GM13977 (cell line): ENCODE measurements at regions not wholly inside any gene's neighbourhood (a gene's known extent, or its start where the extent isn't known, plus 50 kb on each side); places are given as distances from the start of the nearest gene placed in this dataset.
"Not testable (repeated sequence)": the region's sequence is repeated elsewhere in the genome, so short reads cannot be mapped to it uniquely, and the experiment has no call there.

Experiments
- DNase-seq: peaks from one replicate; pipeline ENCODE4 v3.0.0; 2012; ENCODE audit warnings: low spot score
- CTCF ChIP-seq: IDR thresholded peaks from 2 replicates; pipeline ENCODE4 v1.5.1; 2012; ENCODE audit warnings: mild to moderate bottlenecking, control low read depth; ENCODE audit not compliant: insufficient read depth; ENCODE audit errors: extremely low read depth, missing control alignments
- in situ Hi-C: fragments of 300-500 bp; cut with MboI; formaldehyde crosslinking; loops from one replicate; pipeline ENCODE4 v1.12.0; 2022; ENCODE audit warnings: low sequenced_read_pairs, low pct_unique_long_range_greater_than_20kb, mixed read lengths, inconsistent platforms; ENCODE audit not compliant: unreplicated experiment

DNA sequence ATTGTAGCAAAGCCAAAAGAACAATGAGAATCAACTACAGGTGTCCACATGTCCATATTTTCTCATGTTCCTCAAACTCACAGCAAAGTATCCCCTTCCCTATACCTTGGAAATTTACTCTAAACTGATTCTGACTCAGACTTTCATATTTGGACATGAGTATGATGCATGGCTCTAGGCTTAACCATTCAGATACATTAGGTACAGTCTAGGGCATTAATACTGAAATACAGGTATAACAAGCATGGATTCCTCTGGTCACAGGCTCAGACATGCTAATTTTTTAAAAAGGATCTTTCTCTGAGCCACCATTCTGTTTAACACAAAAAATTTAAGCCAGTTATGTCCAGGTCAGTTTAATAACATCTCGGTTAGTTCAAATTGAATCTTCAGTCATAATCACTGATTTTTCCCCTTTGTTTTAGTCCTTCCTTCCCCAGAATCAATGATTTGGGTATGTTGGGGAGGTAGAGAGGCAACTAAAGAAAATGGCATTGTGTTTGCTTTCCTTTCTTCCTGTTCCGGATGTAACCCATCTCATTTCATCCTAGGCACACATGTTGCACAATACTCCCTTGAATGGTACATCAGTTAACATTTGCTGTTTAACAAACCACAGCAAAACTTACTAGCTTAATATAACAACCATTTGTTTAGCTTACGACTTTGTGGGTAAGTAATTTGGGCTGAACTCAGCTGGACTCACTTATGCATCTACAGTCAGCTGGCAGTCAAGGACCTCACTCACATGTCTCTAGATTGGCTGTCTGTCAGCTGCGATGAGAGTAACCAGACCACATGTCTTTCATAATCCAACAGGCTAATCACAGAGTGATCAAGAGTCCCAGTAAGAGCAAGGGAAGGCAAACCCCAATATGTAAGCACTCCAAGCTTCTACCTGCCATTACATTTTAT, 75.3 kb upstream of the GRIA3 start:
- no peak for DNase-seq
- no peak for TF ChIP-seq CTCF
- in situ Hi-C loops = no loop called here

- in situ Hi-C loops = no loop called here
- no peak for DNase-seq
- TF ChIP-seq CTCF = no peak
Observed at GRCh38 chrX:123121241-123121640, 62.8 kb upstream of the GRIA3 start.

DNA sequence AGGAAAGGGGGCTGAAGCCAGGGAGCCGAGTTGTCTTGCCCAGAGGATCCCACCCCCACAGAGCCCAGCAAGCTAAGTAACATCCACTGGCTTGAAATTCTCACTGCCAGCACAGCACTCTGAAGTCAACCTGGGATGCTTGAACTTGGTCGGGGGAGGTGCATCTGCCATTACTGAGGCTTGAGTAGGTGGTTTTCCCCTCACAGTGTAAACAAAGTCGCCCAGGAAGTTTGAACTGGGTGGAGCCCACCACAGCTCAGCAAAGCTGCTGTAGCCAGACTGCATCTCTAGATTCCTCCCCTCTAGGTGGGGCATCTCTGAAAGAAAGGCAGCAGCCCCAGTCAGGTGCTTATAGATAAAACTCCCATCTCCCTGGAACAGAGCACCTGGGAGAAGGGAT, 54.3 kb upstream of the GRIA3 start:
- in situ Hi-C loops, DNase-seq: not testable (repeated sequence)
